Neural cell (in vitro differentiated cells): ENCODE measurements at regions not wholly inside any gene's neighbourhood (a gene's known extent, or its start where the extent isn't known, plus 50 kb on each side); places are given as distances from the start of the nearest gene placed in this dataset.

Experiments used
- CTCF ChIP-seq: fragments of 450-650 bp; IDR thresholded peaks from 2 replicates; pipeline ENCODE4 v1.5.1; 2014; ENCODE audit warnings: antibody characterized with exemption, mild to moderate bottlenecking, moderate library complexity; ENCODE audit not compliant: poor library complexity, severe bottlenecking
- EZH2 ChIP-seq: fragments of 200-600, 300-800 bp; shearing (Covaris generic), sonication (generic); IDR thresholded peaks from 2 replicates; pipeline ENCODE4 v1.6.1; 2014; ENCODE audit warnings: antibody characterized with exemption, low read length, borderline replicate concordance, mild to moderate bottlenecking; ENCODE audit not compliant: insufficient read depth, poor library complexity, severe bottlenecking
- POLR2AphosphoS5 ChIP-seq: IDR thresholded peaks from 2 replicates; pipeline ENCODE4 v1.6.1; 2012
- RAD21 ChIP-seq: fragments of 450-650 bp; conservative IDR thresholded peaks from 2 replicates; pipeline ENCODE4 v1.6.1; 2014; ENCODE audit warnings: antibody characterized with exemption, mild to moderate bottlenecking, moderate library complexity
- TAF1 ChIP-seq: IDR thresholded peaks from 2 replicates; pipeline ENCODE4 v1.6.1; 2012; ENCODE audit warnings: low read depth

GRCh38 chr11:45485070-45485707 lies 180.2 kb downstream of the CHST1 start:
- TF ChIP-seq EZH2, result no peak
- no peak for TF ChIP-seq RAD21
- TF ChIP-seq CTCF, result peak; percentile 45
- no peak for TF ChIP-seq POLR2AphosphoS5
- TF ChIP-seq TAF1, result no peak
